GM12878 (cell line): ENCODE measurements at regions not wholly inside any gene's neighbourhood (a gene's known extent, or its start where the extent isn't known, plus 50 kb on each side); places are given as distances from the start of the nearest gene placed in this dataset.

Experiments used
- ETV6 ChIP-seq, 2 experiments: fragments of 450-650 bp in 1 of 2; IDR thresholded peaks in 1 of 2; conservative IDR thresholded peaks in 1 of 2; 2 replicates each; pipeline ENCODE4 v1.6.1; 2014; ENCODE audit warnings: antibody characterized with exemption in 1 of 2, borderline replicate concordance in 1 of 2, low read depth in 1 of 2, mild to moderate bottlenecking in 1 of 2, moderate library complexity in 1 of 2
- FOXK2 ChIP-seq: fragments of 450-650 bp; IDR thresholded peaks from 2 replicates; pipeline ENCODE4 v1.6.1; 2017; ENCODE audit warnings: mild to moderate bottlenecking, moderate library complexity
- FOXM1 ChIP-seq: IDR thresholded peaks from 2 replicates; pipeline ENCODE4 v1.6.1; 2012; ENCODE audit warnings: low read depth, mild to moderate bottlenecking, inconsistent platforms, low read length, moderate library complexity
- NFIC ChIP-seq: IDR thresholded peaks from 2 replicates; pipeline ENCODE4 v1.6.1; 2012; ENCODE audit warnings: low read depth, mild to moderate bottlenecking, inconsistent platforms, low read length, moderate library complexity
- POLR2A ChIP-seq: IDR thresholded peaks from 2 replicates; pipeline ENCODE4 v1.6.1; 2011; ENCODE audit warnings: low read depth, mild to moderate bottlenecking, low read length
- RFX5 ChIP-seq: IDR thresholded peaks from 2 replicates; pipeline ENCODE4 v1.6.1; 2011; ENCODE audit warnings: low read depth, low read length, improper control_type of control experiment
- SREBF2 ChIP-seq: IDR thresholded peaks from 2 replicates; pipeline ENCODE4 v1.6.1; 2012; ENCODE audit warnings: mild to moderate bottlenecking, low read length
- SRF ChIP-seq, 2 experiments: IDR thresholded peaks; 2 replicates each; pipeline ENCODE4 v1.6.1; 2011; ENCODE audit warnings: low read depth in 2 of 2, low read length in 2 of 2, mild to moderate bottlenecking in 1 of 2, moderate library complexity in 1 of 2
- ZNF687 ChIP-seq: fragments of 450-650 bp; IDR thresholded peaks from 2 replicates; pipeline ENCODE4 v1.6.1; 2017; ENCODE audit warnings: mild to moderate bottlenecking, moderate library complexity
- TF ChIP-seq, protein P1 (sequence below), 3 experiments: IDR thresholded peaks in 2 of 3; conservative IDR thresholded peaks in 1 of 3; 2 replicates each; pipeline ENCODE4 v1.5.1; 2011; ENCODE audit warnings: low read depth in 3 of 3, low read length in 3 of 3, mild to moderate bottlenecking in 3 of 3, control low read depth in 2 of 3, moderate library complexity in 2 of 3, inconsistent platforms in 1 of 3, mixed read lengths in 1 of 3; ENCODE audit not compliant: control insufficient read depth in 2 of 3, insufficient read depth in 1 of 3; ENCODE audit errors: extremely low read depth in 1 of 3

- TF ChIP-seq POLR2A (no peak), RFX5 (no peak), ETV6 (conservative IDR thresholded peaks at IDR 0.05 in 1 of 2, IDR thresholded peaks at IDR 0.05 in 1 of 2; ENCODE audit: borderline replicate concordance in 1 of 2, low read depth in 1 of 2) (no peak), SREBF2 (no peak), SRF (IDR thresholded peaks at IDR 0.05; ENCODE audit: low read depth in 2 of 2, low read length in 2 of 2) (no peak), FOXM1 (no peak), FOXK2 (no peak), ZNF687 (no peak), NFIC (no peak)
- TF ChIP-seq, protein P1, sequence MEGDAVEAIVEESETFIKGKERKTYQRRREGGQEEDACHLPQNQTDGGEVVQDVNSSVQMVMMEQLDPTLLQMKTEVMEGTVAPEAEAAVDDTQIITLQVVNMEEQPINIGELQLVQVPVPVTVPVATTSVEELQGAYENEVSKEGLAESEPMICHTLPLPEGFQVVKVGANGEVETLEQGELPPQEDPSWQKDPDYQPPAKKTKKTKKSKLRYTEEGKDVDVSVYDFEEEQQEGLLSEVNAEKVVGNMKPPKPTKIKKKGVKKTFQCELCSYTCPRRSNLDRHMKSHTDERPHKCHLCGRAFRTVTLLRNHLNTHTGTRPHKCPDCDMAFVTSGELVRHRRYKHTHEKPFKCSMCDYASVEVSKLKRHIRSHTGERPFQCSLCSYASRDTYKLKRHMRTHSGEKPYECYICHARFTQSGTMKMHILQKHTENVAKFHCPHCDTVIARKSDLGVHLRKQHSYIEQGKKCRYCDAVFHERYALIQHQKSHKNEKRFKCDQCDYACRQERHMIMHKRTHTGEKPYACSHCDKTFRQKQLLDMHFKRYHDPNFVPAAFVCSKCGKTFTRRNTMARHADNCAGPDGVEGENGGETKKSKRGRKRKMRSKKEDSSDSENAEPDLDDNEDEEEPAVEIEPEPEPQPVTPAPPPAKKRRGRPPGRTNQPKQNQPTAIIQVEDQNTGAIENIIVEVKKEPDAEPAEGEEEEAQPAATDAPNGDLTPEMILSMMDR (IDR thresholded peaks at IDR 0.05 in 2 of 3, conservative IDR thresholded peaks at IDR 0.05 in 1 of 3; ENCODE audit: control insufficient read depth in 2 of 3, extremely low read depth in 1 of 3, insufficient read depth in 1 of 3, low read depth in 3 of 3, low read length in 3 of 3): no peak
Measured at GRCh38 chr20:21020659-21021471, 85.3 kb downstream of the LINC00237 start.
